Breast epithelium (tissue), 3 donors: ENCODE measurements at regions not wholly inside any gene's neighbourhood (a gene's known extent, or its start where the extent isn't known, plus 50 kb on each side); places are given as distances from the start of the nearest gene placed in this dataset.

Experiments
- POLR2A ChIP-seq: fragments of 450-650 bp; IDR thresholded peaks from one replicate; pipeline ENCODE4 v1.6.1; 2016; ENCODE audit warnings: antibody characterized with exemption, mild to moderate bottlenecking, moderate library complexity
- TF ChIP-seq, protein P1 (sequence below), 3 donors: fragments of 450-650 bp; IDR thresholded peaks; one replicate each; pipeline ENCODE4 v1.5.1; 2016 to 2017; ENCODE audit warnings: antibody characterized with exemption in 3 of 3, mild to moderate bottlenecking in 3 of 3, moderate library complexity in 3 of 3

GRCh38 chr4:159577241-159577640, 474.4 kb downstream of the RAPGEF2 start:
- TF ChIP-seq, protein P1, sequence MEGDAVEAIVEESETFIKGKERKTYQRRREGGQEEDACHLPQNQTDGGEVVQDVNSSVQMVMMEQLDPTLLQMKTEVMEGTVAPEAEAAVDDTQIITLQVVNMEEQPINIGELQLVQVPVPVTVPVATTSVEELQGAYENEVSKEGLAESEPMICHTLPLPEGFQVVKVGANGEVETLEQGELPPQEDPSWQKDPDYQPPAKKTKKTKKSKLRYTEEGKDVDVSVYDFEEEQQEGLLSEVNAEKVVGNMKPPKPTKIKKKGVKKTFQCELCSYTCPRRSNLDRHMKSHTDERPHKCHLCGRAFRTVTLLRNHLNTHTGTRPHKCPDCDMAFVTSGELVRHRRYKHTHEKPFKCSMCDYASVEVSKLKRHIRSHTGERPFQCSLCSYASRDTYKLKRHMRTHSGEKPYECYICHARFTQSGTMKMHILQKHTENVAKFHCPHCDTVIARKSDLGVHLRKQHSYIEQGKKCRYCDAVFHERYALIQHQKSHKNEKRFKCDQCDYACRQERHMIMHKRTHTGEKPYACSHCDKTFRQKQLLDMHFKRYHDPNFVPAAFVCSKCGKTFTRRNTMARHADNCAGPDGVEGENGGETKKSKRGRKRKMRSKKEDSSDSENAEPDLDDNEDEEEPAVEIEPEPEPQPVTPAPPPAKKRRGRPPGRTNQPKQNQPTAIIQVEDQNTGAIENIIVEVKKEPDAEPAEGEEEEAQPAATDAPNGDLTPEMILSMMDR (IDR thresholded peaks at IDR 0.05) = no peak
- TF ChIP-seq POLR2A = no peak
